ENCODE measurements at regions not wholly inside any gene's neighbourhood (a gene's known extent, or its start where the extent isn't known, plus 50 kb on each side); places are given as distances from the start of the nearest gene placed in this dataset.

- H3K27me3 Mint-ChIP-seq (ENCODE audit: insufficient read depth) = no peaks in the 10 kb centered on the region
- H3K27ac ChIP-seq (ENCODE audit: low read depth, low read length) = no peak overlapping the region
- H3K36me3 Mint-ChIP-seq (ENCODE audit: low read depth) = no peaks in the 10 kb centered on the region
- H3K36me3 ChIP-seq (ENCODE audit: control insufficient read depth, insufficient read depth, low read length) = no peaks in the 10 kb centered on the region
- H3K9me3 ChIP-seq (ENCODE audit: control insufficient read depth, low read length) = peaks cover 8% of the 10 kb centered on the region
- no peak overlapping the region for H3K4me3 Mint-ChIP-seq
- peaks cover 11% of the 10 kb centered on the region for H3K9me3 Mint-ChIP-seq
- no peak for DNase-seq
- TF ChIP-seq CTCF (conservative IDR thresholded peaks at IDR 0.05) = no peak
- 94% methylated on average over 2 of the region's 2 CpGs; no CpG with 5 or more reads in 1 of the 2 experiments for WGBS, 2 experiments (ENCODE audit: insufficient coverage in 1 of 2, insufficient read length in 1 of 2)
- no peaks in the 10 kb centered on the region for H3K4me1 Mint-ChIP-seq
- no peaks in the 10 kb centered on the region for H3K27me3 ChIP-seq (ENCODE audit: control insufficient read depth, insufficient read depth, low read length, poor library complexity, severe bottlenecking)
- no peak overlapping the region for H3K4me3 ChIP-seq (ENCODE audit: low read length)
- H3K4me1 ChIP-seq (ENCODE audit: control insufficient read depth, insufficient read depth, low read length) = no peaks in the 10 kb centered on the region
- no peak overlapping the region for H3K9ac ChIP-seq (ENCODE audit: extremely low read depth, low read length, poor library complexity, severe bottlenecking)
- H3K27ac Mint-ChIP-seq = no peak overlapping the region
Measured at GRCh38 chr4:175346376-175346775, 428.2 kb downstream of the ADAM29 start.

- DNase-seq = no peak
- no peak overlapping the region for H3K27ac Mint-ChIP-seq
- Histone ChIP-seq H3K27ac (ENCODE audit: low read depth, low read length) (no peak overlapping the region), H3K36me3 (ENCODE audit: control insufficient read depth, insufficient read depth, low read length) (no peaks in the 10 kb centered on the region), H3K4me3 (ENCODE audit: low read length) (no peak overlapping the region), H3K9ac (ENCODE audit: extremely low read depth, low read length, poor library complexity, severe bottlenecking) (no peak overlapping the region), H3K27me3 (ENCODE audit: control insufficient read depth, insufficient read depth, low read length, poor library complexity, severe bottlenecking) (no peaks in the 10 kb centered on the region), H3K9me3 (ENCODE audit: control insufficient read depth, low read length) (peaks cover 3% of the 10 kb centered on the region), H3K4me1 (ENCODE audit: control insufficient read depth, insufficient read depth, low read length) (no peaks in the 10 kb centered on the region)
- H3K27me3 Mint-ChIP-seq (ENCODE audit: insufficient read depth) = no peaks in the 10 kb centered on the region
- H3K4me1 Mint-ChIP-seq = peaks cover 6% of the 10 kb centered on the region
- H3K4me3 Mint-ChIP-seq = no peak overlapping the region
- no peaks in the 10 kb centered on the region for H3K36me3 Mint-ChIP-seq (ENCODE audit: low read depth)
- no peaks in the 10 kb centered on the region for H3K9me3 Mint-ChIP-seq
- no peak for TF ChIP-seq CTCF (conservative IDR thresholded peaks at IDR 0.05)
- 89 to 95% methylated on average over 1 to 3 of the region's 3 CpGs for WGBS, 2 experiments (ENCODE audit: insufficient coverage in 1 of 2, insufficient read length in 1 of 2)
Measured at GRCh38 chr4:175350246-175350645, 432.1 kb downstream of the ADAM29 start.

DNA sequence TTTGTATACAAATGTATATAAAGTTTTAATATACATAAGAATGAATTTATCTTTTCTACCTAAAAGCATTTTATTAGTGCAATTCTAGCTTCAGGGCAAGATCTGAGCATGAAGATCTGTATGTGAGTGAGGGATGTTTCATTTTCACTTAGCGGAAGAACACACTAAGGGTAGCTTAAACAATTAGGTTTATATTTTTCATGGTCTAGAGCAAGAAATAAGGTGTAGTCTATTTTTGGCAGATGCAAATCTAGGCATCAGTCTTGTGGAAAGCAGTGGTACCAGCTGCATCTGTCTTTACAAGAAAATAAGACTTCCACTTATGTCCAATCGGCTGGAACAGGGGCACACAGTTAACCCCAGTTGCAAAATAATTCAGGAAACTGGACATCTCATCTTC lies 433.3 kb downstream of the ADAM29 start:
- Histone ChIP-seq H3K27ac (ENCODE audit: low read depth, low read length) (no peak overlapping the region), H3K9me3 (ENCODE audit: control insufficient read depth, low read length) (peaks cover 3% of the 10 kb centered on the region), H3K9ac (ENCODE audit: extremely low read depth, low read length, poor library complexity, severe bottlenecking) (no peak overlapping the region), H3K4me1 (ENCODE audit: control insufficient read depth, insufficient read depth, low read length) (no peaks in the 10 kb centered on the region), H3K27me3 (ENCODE audit: control insufficient read depth, insufficient read depth, low read length, poor library complexity, severe bottlenecking) (no peaks in the 10 kb centered on the region), H3K36me3 (ENCODE audit: control insufficient read depth, insufficient read depth, low read length) (no peaks in the 10 kb centered on the region), H3K4me3 (ENCODE audit: low read length) (no peak overlapping the region)
- Mint-ChIP-seq H3K27me3 (ENCODE audit: insufficient read depth) (no peaks in the 10 kb centered on the region), H3K27ac (no peak overlapping the region), H3K4me3 (no peak overlapping the region), H3K36me3 (ENCODE audit: low read depth) (no peaks in the 10 kb centered on the region), H3K4me1 (peaks cover 6% of the 10 kb centered on the region), H3K9me3 (no peaks in the 10 kb centered on the region)
- DNase-seq = no peak
- 94 to 100% methylated on average over 1 to 2 of the region's 2 CpGs for whole genome bisulfite sequencing, 2 experiments (ENCODE audit: insufficient coverage in 1 of 2, insufficient read length in 1 of 2)
- TF ChIP-seq CTCF (conservative IDR thresholded peaks at IDR 0.05) = no peak

All from endodermal cell (in vitro differentiated cells).